ENCODE measurements at regions not wholly inside any gene's neighbourhood (a gene's known extent, or its start where the extent isn't known, plus 50 kb on each side); places are given as distances from the start of the nearest gene placed in this dataset.

GRCh38 chr7:370259-370625 is 80.3 kb downstream of the FOXL3 start (continued):
- TF ChIP-seq TCF7 (IDR thresholded peaks at IDR 0.05; ENCODE audit: borderline replicate concordance): no peak
- no peak for TF ChIP-seq POU2F2 (IDR thresholded peaks at IDR 0.05; ENCODE audit: borderline replicate concordance, low read depth, low read length)
- no peak for TF ChIP-seq ZNF384 (IDR thresholded peaks at IDR 0.05; ENCODE audit: borderline replicate concordance, low read depth, low read length)
- TF ChIP-seq STAT1 (conservative IDR thresholded peaks at IDR 0.05): no peak
- no peak for TF ChIP-seq NFYB (IDR thresholded peaks at IDR 0.05; ENCODE audit: insufficient read depth, low read depth, low read length)
- no peak for TF ChIP-seq KLF5 (IDR thresholded peaks at IDR 0.05; ENCODE audit: partially characterized antibody)
- no peak for TF ChIP-seq CBFB (IDR thresholded peaks at IDR 0.05; ENCODE audit: low read depth)
- no peak for TF ChIP-seq ZNF592 (IDR thresholded peaks at IDR 0.05)

- WGBS (ENCODE audit: insufficient coverage, insufficient replicate concordance, low lambda C conversion rate, missing lambda C conversion rate): 76% methylated on average over 5 of the region's 10 CpGs
- intact Hi-C loops (cut with micrococcal nuclease; ENCODE audit: unreplicated experiment): no loop called here
These were observed 80.8 kb downstream of the FOXL3 start for GRCh38 chr7:370775-371118.

More at GRCh38 chr7:370775-371118, 80.8 kb downstream of the FOXL3 start:
- Histone ChIP-seq H3K27me3 (replicated peaks in 1 of 2; ENCODE audit: control insufficient read depth in 2 of 2, insufficient read depth in 2 of 2, low read length in 1 of 2) (no peaks in the 10 kb centered on the region), H3K4me3 (no peak overlapping the region), H3K4me1 (ENCODE audit: control insufficient read depth, insufficient read depth, low read length) (no peaks in the 10 kb centered on the region; the same call in 1 of the 2 replicates), H3K36me3 (ENCODE audit: control insufficient read depth in 2 of 2, insufficient read depth in 2 of 2, low read length in 1 of 2) (no peaks in the 10 kb centered on the region), H3K9me3 (replicated peaks; ENCODE audit: control insufficient read depth, insufficient read depth, low read length) (no peaks in the 10 kb centered on the region; the same call in 2 of the 3 replicates), H2AFZ (ENCODE audit: control insufficient read depth, low read depth, low read length) (no peak overlapping the region), H3K27ac (ENCODE audit: control insufficient read depth, insufficient read depth) (no peak overlapping the region), H3K4me2 (ENCODE audit: control insufficient read depth, insufficient read depth) (no peak overlapping the region), H3K79me2 (ENCODE audit: control insufficient read depth, insufficient read depth, low read length) (no peaks in the 10 kb centered on the region), H4K20me1 (ENCODE audit: control insufficient read depth, insufficient read depth) (no peaks in the 10 kb centered on the region), H3K9ac (ENCODE audit: control insufficient read depth, insufficient read depth, low read length) (no peak overlapping the region)
- TF ChIP-seq CREM (IDR thresholded peaks at IDR 0.05; ENCODE audit: low read depth) (no peak), ATF3 (IDR thresholded peaks at IDR 0.05; ENCODE audit: borderline replicate concordance, extremely low read depth, low read depth, low read length) (no peak)
- ATAC-seq (no peak), DNase-seq (ENCODE audit: low read depth, low spot score) (no peak), FAIRE-seq (no peak)
- CTCF ChIA-PET: no interaction called here
- BruUV-seq (replicated peaks): no TSS peak
- POLR2A ChIA-PET: no interaction called here
- in situ Hi-C loops (cut with MboI): no loop called here
- RAD21 ChIA-PET (ENCODE audit: unreplicated experiment): no interaction called here
- SMC1A ChIA-PET (ENCODE audit: uncharacterized antibody, unreplicated experiment): no interaction called here

Data from GM12878 (cell line).